GM23338 (cell line): ENCODE measurements at regions not wholly inside any gene's neighbourhood (a gene's known extent, or its start where the extent isn't known, plus 50 kb on each side); places are given as distances from the start of the nearest gene placed in this dataset.

Source experiments
- ATAC-seq: fragments of 200-7000 bp; cut with Tn5 transposase; 3 replicates; pipeline ENCODE4 v1.9.1; 2020
- DNase-seq: peaks from one replicate; pipeline ENCODE4 v3.0.0-alpha.2; 2015; ENCODE audit warnings: low spot score
- H2AFZ ChIP-seq: fragments of 200-600 bp; sonication (generic); 2 replicates; pipeline ENCODE4 v1.8.0; 2016; ENCODE audit warnings: antibody characterized with exemption, mild to moderate bottlenecking, moderate library complexity
- H3F3A ChIP-seq: fragments of 200-600 bp; sonication (generic); replicated peaks from 2 replicates; pipeline ENCODE4 v1.8.0; 2017; ENCODE audit warnings: antibody characterized with exemption, mixed run types, low read depth
- H3K27ac ChIP-seq: fragments of 200-600 bp; sonication (generic); 2 replicates; pipeline ENCODE4 v1.6.1; 2016; ENCODE audit warnings: low read depth
- H3K27me3 ChIP-seq: fragments of 200-600 bp; sonication (generic); 2 replicates; pipeline ENCODE4 v1.8.0; 2016; ENCODE audit warnings: mild to moderate bottlenecking, mixed run types, moderate library complexity; ENCODE audit not compliant: insufficient read depth
- H3K36me3 ChIP-seq: fragments of 200-600 bp; sonication (generic); 2 replicates; pipeline ENCODE4 v1.8.0; 2016; ENCODE audit warnings: mild to moderate bottlenecking; ENCODE audit not compliant: insufficient read depth
- H3K4me1 ChIP-seq: fragments of 200-600 bp; sonication (generic); 2 replicates; pipeline ENCODE4 v1.8.0; 2016; ENCODE audit warnings: mild to moderate bottlenecking, moderate library complexity; ENCODE audit not compliant: insufficient read depth
- H3K4me2 ChIP-seq: fragments of 200-600 bp; sonication (generic); 2 replicates; pipeline ENCODE4 v1.7.1; 2017; ENCODE audit warnings: mixed run types
- H3K4me3 ChIP-seq: fragments of 200-600 bp; sonication (generic); 2 replicates; pipeline ENCODE4 v1.6.1; 2016; ENCODE audit warnings: mixed run types
- H3K79me2 ChIP-seq: fragments of 200-600 bp; sonication (generic); replicated peaks from 2 replicates; pipeline ENCODE4 v1.8.0; 2017; ENCODE audit warnings: mild to moderate bottlenecking; ENCODE audit not compliant: insufficient read depth
- H3K9me2 ChIP-seq: fragments of 200-600 bp; sonication (generic); 2 replicates; pipeline ENCODE4 v1.8.0; 2017; ENCODE audit not compliant: insufficient read depth
- H4K20me1 ChIP-seq: fragments of 200-600 bp; sonication (generic); replicated peaks from 2 replicates; pipeline ENCODE4 v1.8.0; 2017; ENCODE audit warnings: mild to moderate bottlenecking; ENCODE audit not compliant: insufficient read depth
- H3K27ac Mint-ChIP-seq: 2 replicates; pipeline ENCODE4 v1.8.0; 2020; ENCODE audit warnings: inconsistent platforms, mild to moderate bottlenecking, moderate library complexity, mixed read lengths
- H3K27me3 Mint-ChIP-seq: 3 replicates; pipeline ENCODE4 v1.8.0; 2022; ENCODE audit warnings: low read depth, mild to moderate bottlenecking, moderate library complexity, mixed read lengths, inconsistent platforms; ENCODE audit not compliant: insufficient read depth, poor library complexity
- H3K36me3 Mint-ChIP-seq: 3 replicates; pipeline ENCODE4 v1.8.0; 2021; ENCODE audit warnings: low read depth, mild to moderate bottlenecking, inconsistent platforms, moderate library complexity, mixed read lengths
- H3K4me1 Mint-ChIP-seq: 3 replicates; pipeline ENCODE4 v1.8.0; 2020; ENCODE audit warnings: mild to moderate bottlenecking, inconsistent platforms, mixed read lengths
- H3K4me3 Mint-ChIP-seq: 3 replicates; pipeline ENCODE4 v1.8.0; 2021; ENCODE audit warnings: moderate library complexity, mild to moderate bottlenecking, inconsistent platforms, mixed read lengths
- H3K9me3 Mint-ChIP-seq: 3 replicates; pipeline ENCODE4 v1.8.0; 2020; ENCODE audit warnings: moderate library complexity, mild to moderate bottlenecking, inconsistent platforms, mixed read lengths
- ETS1 ChIP-seq: IDR thresholded peaks from 2 replicates; pipeline ENCODE4 v1.6.1; 2016; ENCODE audit warnings: antibody characterized with exemption
- EZH2phosphoT487 ChIP-seq: fragments of 200-600 bp; sonication (generic); IDR thresholded peaks from one replicate; pipeline ENCODE4 v1.8.1; 2018; ENCODE audit warnings: antibody characterized with exemption; ENCODE audit not compliant: unreplicated experiment
- POLR2AphosphoS5 ChIP-seq: IDR thresholded peaks from 2 replicates; pipeline ENCODE4 v1.6.1; 2016; ENCODE audit warnings: antibody characterized with exemption, low read depth
- REST ChIP-seq: IDR thresholded peaks from one replicate; pipeline ENCODE4 v1.6.1; 2018; ENCODE audit warnings: antibody characterized with exemption; ENCODE audit not compliant: unreplicated experiment
- STAT1 ChIP-seq: IDR thresholded peaks from one replicate; pipeline ENCODE4 v1.6.1; 2016; ENCODE audit warnings: antibody characterized with exemption; ENCODE audit not compliant: unreplicated experiment
- ZNF114 ChIP-seq: fragments of 250-450 bp; sonication (Bioruptor Pico); IDR thresholded peaks from 2 replicates; pipeline ENCODE4 v1.5.0; 2020; ENCODE audit warnings: mild to moderate bottlenecking, moderate library complexity
- TF ChIP-seq, protein P1 (sequence below), 2 experiments: fragments of 200-600 bp in 1 of 2; sonication (generic) in 1 of 2; conservative IDR thresholded peaks; 2 replicates each; pipeline versions ENCODE4 v1.5.1 to v1.6.1; 2016 to 2017; ENCODE audit warnings: antibody characterized with exemption in 2 of 2, low read depth in 2 of 2, mild to moderate bottlenecking in 2 of 2, moderate library complexity in 1 of 2

DNA sequence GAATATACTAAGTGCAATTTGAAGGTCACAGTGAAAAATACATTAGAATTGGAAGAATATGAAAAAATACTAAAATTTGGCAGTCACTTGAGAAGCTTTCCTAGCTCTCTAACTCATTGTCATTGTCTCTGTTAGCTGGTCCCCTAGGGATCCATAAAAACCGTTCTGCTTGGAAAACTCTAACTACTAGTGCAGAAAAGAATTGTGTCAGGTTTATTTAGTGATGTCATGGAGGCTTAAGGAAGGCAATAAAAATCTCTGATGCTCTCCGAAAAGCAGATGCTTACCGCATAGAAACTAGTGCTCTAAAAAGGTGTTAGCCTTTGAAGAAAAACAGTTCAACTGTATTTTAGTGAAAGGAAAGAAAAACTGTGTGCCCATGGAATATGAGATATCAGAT, 150.1 kb upstream of the DLGAP1 start:
- H4K20me1 ChIP-seq: no peaks in the 10 kb centered on the region
- TF ChIP-seq STAT1 (no peak), REST (no peak), ETS1 (no peak)
- TF ChIP-seq, protein P1, sequence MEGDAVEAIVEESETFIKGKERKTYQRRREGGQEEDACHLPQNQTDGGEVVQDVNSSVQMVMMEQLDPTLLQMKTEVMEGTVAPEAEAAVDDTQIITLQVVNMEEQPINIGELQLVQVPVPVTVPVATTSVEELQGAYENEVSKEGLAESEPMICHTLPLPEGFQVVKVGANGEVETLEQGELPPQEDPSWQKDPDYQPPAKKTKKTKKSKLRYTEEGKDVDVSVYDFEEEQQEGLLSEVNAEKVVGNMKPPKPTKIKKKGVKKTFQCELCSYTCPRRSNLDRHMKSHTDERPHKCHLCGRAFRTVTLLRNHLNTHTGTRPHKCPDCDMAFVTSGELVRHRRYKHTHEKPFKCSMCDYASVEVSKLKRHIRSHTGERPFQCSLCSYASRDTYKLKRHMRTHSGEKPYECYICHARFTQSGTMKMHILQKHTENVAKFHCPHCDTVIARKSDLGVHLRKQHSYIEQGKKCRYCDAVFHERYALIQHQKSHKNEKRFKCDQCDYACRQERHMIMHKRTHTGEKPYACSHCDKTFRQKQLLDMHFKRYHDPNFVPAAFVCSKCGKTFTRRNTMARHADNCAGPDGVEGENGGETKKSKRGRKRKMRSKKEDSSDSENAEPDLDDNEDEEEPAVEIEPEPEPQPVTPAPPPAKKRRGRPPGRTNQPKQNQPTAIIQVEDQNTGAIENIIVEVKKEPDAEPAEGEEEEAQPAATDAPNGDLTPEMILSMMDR (conservative IDR thresholded peaks at IDR 0.05; ENCODE audit: low read depth in 2 of 2): no peak
- no peaks in the 10 kb centered on the region for H3K36me3 Mint-ChIP-seq
- H3K27me3 Mint-ChIP-seq: no peaks in the 10 kb centered on the region
- peaks cover 5% of the 10 kb centered on the region; the same call in 1 of the 2 replicates for H3K4me1 ChIP-seq
- no peaks in the 10 kb centered on the region for H3K9me3 Mint-ChIP-seq
- H3F3A ChIP-seq: no peaks in the 10 kb centered on the region
- peaks cover 6% of the 10 kb centered on the region; the same call in 2 of the 3 replicates for H3K4me1 Mint-ChIP-seq
- no peak overlapping the region for H3K27ac Mint-ChIP-seq
- H3K4me2 ChIP-seq: no peak overlapping the region
- ATAC-seq (no peak), DNase-seq (no peak)
- H3K4me3 ChIP-seq: no peak overlapping the region
- H2AFZ ChIP-seq: no peak overlapping the region
- H3K9me2 ChIP-seq: no peaks in the 10 kb centered on the region
- no peaks in the 10 kb centered on the region for H3K27me3 ChIP-seq
- H3K27ac ChIP-seq: no peak overlapping the region
- no peaks in the 10 kb centered on the region for H3K79me2 ChIP-seq
- no peak overlapping the region for H3K4me3 Mint-ChIP-seq
- H3K36me3 ChIP-seq: no peaks in the 10 kb centered on the region

GRCh38 chr18:4603955-4604354, 148.8 kb upstream of the DLGAP1 start:
- Histone ChIP-seq H4K20me1 (no peaks in the 10 kb centered on the region), H3F3A (no peaks in the 10 kb centered on the region), H3K36me3 (no peaks in the 10 kb centered on the region), H3K9me2 (no peaks in the 10 kb centered on the region), H3K27me3 (no peaks in the 10 kb centered on the region), H3K27ac (no peak overlapping the region), H2AFZ (peak overlapping the region; percentile 68; the same call in 1 of the 2 replicates), H3K4me2 (no peak overlapping the region), H3K4me1 (peaks cover 5% of the 10 kb centered on the region; the same call in 1 of the 2 replicates), H3K79me2 (no peaks in the 10 kb centered on the region), H3K4me3 (no peak overlapping the region)
- ATAC-seq: peak; percentile 33; the same call in 2 of the 3 replicates
- no peaks in the 10 kb centered on the region for H3K27me3 Mint-ChIP-seq
- TF ChIP-seq REST (no peak), EZH2phosphoT487 (no peak), ZNF114 (CRISPR knock-in tag) (no peak), POLR2AphosphoS5 (no peak)
- TF ChIP-seq, protein P1 (conservative IDR thresholded peaks at IDR 0.05; ENCODE audit: low read depth in 2 of 2): peak; percentile 13 to 49; a peak in 2 of 4 replicates
- H3K36me3 Mint-ChIP-seq: no peaks in the 10 kb centered on the region
- no peak overlapping the region for H3K4me3 Mint-ChIP-seq
- peaks cover 9% of the 10 kb centered on the region for H3K4me1 Mint-ChIP-seq
- H3K9me3 Mint-ChIP-seq: no peaks in the 10 kb centered on the region
- peak overlapping the region; percentile 45 for H3K27ac Mint-ChIP-seq
- peak; percentile 38 for DNase-seq
